ENCODE measurements at regions not wholly inside any gene's neighbourhood (a gene's known extent, or its start where the extent isn't known, plus 50 kb on each side); places are given as distances from the start of the nearest gene placed in this dataset.

DNA sequence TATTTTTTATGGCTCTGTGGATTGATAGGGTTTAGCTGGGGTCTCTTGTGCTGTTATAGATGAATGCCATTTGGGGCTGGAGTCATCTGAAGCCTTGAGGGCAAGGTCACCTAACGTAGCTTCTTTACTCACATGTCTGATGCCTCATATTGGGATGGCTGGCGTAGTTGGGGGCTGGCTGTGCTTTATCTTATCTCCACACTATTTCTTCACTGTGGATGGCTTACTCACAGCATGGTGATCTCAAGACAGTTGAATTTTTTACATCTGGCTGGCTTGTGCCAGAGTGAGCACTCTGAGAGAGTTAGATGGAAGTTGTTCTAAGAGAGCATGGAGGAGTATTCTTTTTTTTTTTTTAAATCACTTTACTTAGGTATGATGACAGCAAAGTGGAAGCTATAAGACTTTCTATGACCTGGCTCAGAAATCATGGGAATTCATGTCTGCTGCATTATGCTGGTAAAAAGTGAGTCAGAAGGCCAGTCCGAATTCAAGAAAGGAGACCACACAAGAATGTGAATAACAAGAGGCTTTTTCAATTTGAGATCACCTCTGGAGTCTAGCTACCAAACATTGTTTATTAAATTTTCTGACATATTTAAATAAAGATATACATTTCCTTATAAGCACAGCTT lies 252.4 kb upstream of the TPK1 start:
- DNase-seq (no peak), ATAC-seq (no peak)
- Histone ChIP-seq H3K27me3 (no peaks in the 10 kb centered on the region), H3K9me3 (no peaks in the 10 kb centered on the region), H3K4me3 (no peak overlapping the region), H3K36me3 (no peaks in the 10 kb centered on the region), H3K4me1 (no peaks in the 10 kb centered on the region), H3K27ac (no peak overlapping the region)
- TF ChIP-seq CTCF (IDR thresholded peaks at IDR 0.05): no peak
- intact Hi-C loops (cut with DNase I): no loop called here

GRCh38 chr7:145082366-145083161 lies 246.7 kb upstream of the TPK1 start:
- intact Hi-C loops (cut with DNase I): no loop called here
- TF ChIP-seq CTCF (IDR thresholded peaks at IDR 0.05): no peak
- no peaks in the 10 kb centered on the region for H3K36me3 ChIP-seq
- DNase-seq (no peak), ATAC-seq (no peak)
- no peak overlapping the region for H3K4me3 ChIP-seq
- no peaks in the 10 kb centered on the region for H3K4me1 ChIP-seq
- no peaks in the 10 kb centered on the region for H3K27me3 ChIP-seq
- H3K27ac ChIP-seq: no peak overlapping the region
- no peaks in the 10 kb centered on the region for H3K9me3 ChIP-seq

DNA sequence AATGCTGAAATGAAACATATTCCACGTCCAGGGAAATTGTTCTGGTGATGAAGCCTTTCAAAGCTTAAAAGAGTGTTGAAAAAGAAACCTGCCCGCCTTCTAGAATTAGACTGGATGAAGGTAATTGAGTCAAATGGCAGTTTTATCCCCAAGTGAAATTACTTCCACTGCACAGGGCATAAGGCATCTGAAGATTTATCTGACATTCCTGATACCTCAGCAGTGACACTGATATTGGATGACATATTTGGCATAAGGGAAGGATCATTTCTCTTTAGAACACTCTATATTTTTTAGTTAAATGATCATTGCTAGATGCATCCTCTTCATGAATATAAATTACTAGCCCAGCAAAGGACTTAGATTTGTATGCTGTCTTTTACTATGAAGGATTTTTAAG lies 229.6 kb upstream of the TPK1 start:
- Histone ChIP-seq H3K27me3 (no peaks in the 10 kb centered on the region), H3K27ac (no peak overlapping the region), H3K4me1 (no peaks in the 10 kb centered on the region), H3K9me3 (no peaks in the 10 kb centered on the region), H3K4me3 (no peak overlapping the region), H3K36me3 (no peaks in the 10 kb centered on the region)
- intact Hi-C loops (cut with DNase I): no loop called here
- TF ChIP-seq CTCF (IDR thresholded peaks at IDR 0.05): no peak
- no peak for ATAC-seq
- no peak for DNase-seq

- no peak for ATAC-seq
- H3K4me3 ChIP-seq: no peak overlapping the region
- H3K9me3 ChIP-seq: no peaks in the 10 kb centered on the region
- no peak overlapping the region for H3K27ac ChIP-seq
- intact Hi-C loops (cut with DNase I): no loop called here
- H3K4me1 ChIP-seq: no peaks in the 10 kb centered on the region
- no peaks in the 10 kb centered on the region for H3K27me3 ChIP-seq
- H3K36me3 ChIP-seq: no peaks in the 10 kb centered on the region
- TF ChIP-seq CTCF (IDR thresholded peaks at IDR 0.05): no peak
- DNase-seq: no peak
Observed at GRCh38 chr7:145064114-145064513, 228.3 kb upstream of the TPK1 start.

- ATAC-seq (no peak), DNase-seq (no peak)
- intact Hi-C loops (cut with DNase I): no loop called here
- H3K27ac ChIP-seq: no peak overlapping the region
- H3K4me3 ChIP-seq: no peak overlapping the region
- no peaks in the 10 kb centered on the region for H3K4me1 ChIP-seq
- H3K36me3 ChIP-seq: no peaks in the 10 kb centered on the region
- H3K27me3 ChIP-seq: no peaks in the 10 kb centered on the region
- H3K9me3 ChIP-seq: no peaks in the 10 kb centered on the region
- TF ChIP-seq CTCF (IDR thresholded peaks at IDR 0.05): no peak
Observed at GRCh38 chr7:145053781-145054180, 217.9 kb upstream of the TPK1 start.

Data from upper lobe of right lung (tissue), 1 donor.